MM.1S (cell line): ENCODE measurements at regions not wholly inside any gene's neighbourhood (a gene's known extent, or its start where the extent isn't known, plus 50 kb on each side); places are given as distances from the start of the nearest gene placed in this dataset.

Source experiments
- DNase-seq: peaks from one replicate; pipeline ENCODE4 v3.0.0-alpha.2; 2015
- H2AFZ ChIP-seq: fragments of 300-600 bp; sonication (generic); 2 replicates; pipeline ENCODE4 v1.6.0; 2016; ENCODE audit warnings: antibody characterized with exemption, low read length
- H3F3A ChIP-seq: fragments of 300-600 bp; sonication (generic); 2 replicates; pipeline ENCODE4 v1.6.1; 2016; ENCODE audit warnings: mild to moderate bottlenecking, antibody characterized with exemption, low read length, moderate library complexity, mixed read lengths; ENCODE audit not compliant: insufficient read depth
- H3K27ac ChIP-seq: fragments of 300-600 bp; sonication (generic); 2 replicates; pipeline ENCODE4 v1.5.1; 2016; ENCODE audit warnings: mild to moderate bottlenecking, low read length
- H3K27me3 ChIP-seq: fragments of 300-600 bp; sonication (generic); replicated peaks from 2 replicates; pipeline ENCODE4 v1.6.0; 2016; ENCODE audit warnings: low read length; ENCODE audit not compliant: insufficient read depth
- H3K36me3 ChIP-seq: fragments of 300-600 bp; sonication (generic); replicated peaks from 2 replicates; pipeline ENCODE4 v1.6.1; 2016; ENCODE audit warnings: mild to moderate bottlenecking, low read length, mixed read lengths; ENCODE audit not compliant: insufficient read depth
- H3K4me1 ChIP-seq: fragments of 300-600 bp; sonication (generic); 2 replicates; pipeline ENCODE4 v1.6.1; 2016; ENCODE audit warnings: low read length, mixed read lengths
- H3K4me2 ChIP-seq: fragments of 300-600 bp; sonication (generic); 2 replicates; pipeline ENCODE4 v1.6.0; 2016; ENCODE audit warnings: low read depth, low read length
- H3K4me3 ChIP-seq: fragments of 300-600 bp; sonication (generic); 2 replicates; pipeline ENCODE4 v1.5.1; 2016; ENCODE audit warnings: low read length, mixed read lengths
- H3K79me2 ChIP-seq: fragments of 300-600 bp; sonication (generic); 2 replicates; pipeline ENCODE4 v1.6.1; 2016; ENCODE audit warnings: mixed run types, low read length, mixed read lengths
- H3K9ac ChIP-seq: fragments of 300-600 bp; sonication (generic); 2 replicates; pipeline ENCODE4 v1.6.1; 2016; ENCODE audit warnings: low read length, mixed read lengths
- H3K9me2 ChIP-seq: fragments of 300-600 bp; sonication (generic); replicated peaks from 2 replicates; pipeline ENCODE4 v1.6.1; 2016; ENCODE audit warnings: mild to moderate bottlenecking, low read length, mixed read lengths; ENCODE audit not compliant: insufficient read depth
- H3K9me3 ChIP-seq: fragments of 300-600 bp; sonication (generic); replicated peaks from 2 replicates; pipeline ENCODE4 v1.6.1; 2016; ENCODE audit warnings: mild to moderate bottlenecking, low read length, mixed read lengths; ENCODE audit not compliant: insufficient read depth
- H4K20me1 ChIP-seq: fragments of 300-600 bp; sonication (generic); 2 replicates; pipeline ENCODE4 v1.6.1; 2016; ENCODE audit warnings: mild to moderate bottlenecking, low read length, moderate library complexity, mixed read lengths; ENCODE audit not compliant: insufficient read depth
- EZH2phosphoT487 ChIP-seq: fragments of 300-600 bp; sonication (generic); IDR thresholded peaks from 2 replicates; pipeline ENCODE4 v1.6.1; 2018; ENCODE audit warnings: antibody characterized with exemption, low read length

GRCh38 chr3:163126115-163126514 lies 1629.5 kb downstream of the OTOL1 start:
- H3K9me3 ChIP-seq, result no peaks in the 10 kb centered on the region

More at GRCh38 chr3:163126115-163126514, 1629.5 kb downstream of the OTOL1 start:
- Histone ChIP-seq H3K4me1 (no peaks in the 10 kb centered on the region), H3K9ac (no peak overlapping the region), H3K9me2 (no peaks in the 10 kb centered on the region), H3K79me2 (no peaks in the 10 kb centered on the region), H3F3A (no peaks in the 10 kb centered on the region), H3K4me2 (no peak overlapping the region), H3K27me3 (no peaks in the 10 kb centered on the region), H3K4me3 (no peak overlapping the region), H3K27ac (no peak overlapping the region), H3K36me3 (no peaks in the 10 kb centered on the region), H2AFZ (no peak overlapping the region), H4K20me1 (no peaks in the 10 kb centered on the region)
- no peak for TF ChIP-seq EZH2phosphoT487
- no peak for DNase-seq
